Testis (tissue), 2 donors: ENCODE measurements at regions not wholly inside any gene's neighbourhood (a gene's known extent, or its start where the extent isn't known, plus 50 kb on each side); places are given as distances from the start of the nearest gene placed in this dataset.

Experiments used
- POLR2A ChIP-seq: fragments of 450-650 bp; IDR thresholded peaks from one replicate; pipeline ENCODE4 v1.6.1; 2017; ENCODE audit warnings: antibody characterized with exemption, mild to moderate bottlenecking, moderate library complexity
- TF ChIP-seq, protein P1 (sequence below), 3 experiments: fragments of 450-650 bp in 2 of 3; fragments of 200-600 bp in 1 of 3; sonication (generic) in 1 of 3; IDR thresholded peaks; one replicate each; pipeline ENCODE4 v1.5.1; 2016 to 2019; ENCODE audit warnings: antibody characterized with exemption in 3 of 3, mild to moderate bottlenecking in 2 of 3, moderate library complexity in 1 of 3

DNA sequence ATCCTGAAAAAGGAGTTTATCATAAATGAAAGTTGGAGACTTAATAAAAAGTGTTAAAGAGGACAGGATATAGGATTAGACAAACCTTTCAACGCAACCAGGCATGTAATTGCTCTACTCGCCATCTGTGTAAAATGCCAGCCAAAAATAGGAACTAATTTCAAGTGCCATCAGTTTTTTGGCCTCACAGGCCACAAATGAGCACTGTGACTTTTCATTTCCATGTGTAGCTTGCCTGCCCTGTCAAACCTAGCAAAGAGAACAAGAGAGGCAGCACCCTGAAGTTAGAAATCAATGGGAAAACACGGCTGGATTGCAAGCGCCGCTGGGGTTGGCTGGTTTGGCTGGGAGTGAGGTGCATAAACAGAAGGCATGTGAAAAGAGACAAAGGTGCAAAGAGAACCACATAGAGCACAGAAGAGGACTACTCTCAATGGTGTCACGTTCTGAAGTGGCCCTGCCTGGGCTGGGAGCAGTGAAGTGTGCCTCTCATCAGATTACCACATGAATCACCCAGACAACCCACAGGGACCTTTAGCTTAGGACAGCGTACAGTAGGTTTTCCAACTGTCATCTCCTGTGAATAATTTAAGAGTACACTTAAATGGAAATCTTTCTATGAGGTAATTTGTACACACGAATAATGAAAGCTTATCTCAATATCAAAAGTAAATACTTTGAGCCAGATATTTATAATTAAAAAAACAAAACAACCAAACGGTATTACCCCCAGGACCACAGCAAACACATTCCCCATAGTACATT is 78.0 kb upstream of the NHSL1 start:
- TF ChIP-seq, protein P1, sequence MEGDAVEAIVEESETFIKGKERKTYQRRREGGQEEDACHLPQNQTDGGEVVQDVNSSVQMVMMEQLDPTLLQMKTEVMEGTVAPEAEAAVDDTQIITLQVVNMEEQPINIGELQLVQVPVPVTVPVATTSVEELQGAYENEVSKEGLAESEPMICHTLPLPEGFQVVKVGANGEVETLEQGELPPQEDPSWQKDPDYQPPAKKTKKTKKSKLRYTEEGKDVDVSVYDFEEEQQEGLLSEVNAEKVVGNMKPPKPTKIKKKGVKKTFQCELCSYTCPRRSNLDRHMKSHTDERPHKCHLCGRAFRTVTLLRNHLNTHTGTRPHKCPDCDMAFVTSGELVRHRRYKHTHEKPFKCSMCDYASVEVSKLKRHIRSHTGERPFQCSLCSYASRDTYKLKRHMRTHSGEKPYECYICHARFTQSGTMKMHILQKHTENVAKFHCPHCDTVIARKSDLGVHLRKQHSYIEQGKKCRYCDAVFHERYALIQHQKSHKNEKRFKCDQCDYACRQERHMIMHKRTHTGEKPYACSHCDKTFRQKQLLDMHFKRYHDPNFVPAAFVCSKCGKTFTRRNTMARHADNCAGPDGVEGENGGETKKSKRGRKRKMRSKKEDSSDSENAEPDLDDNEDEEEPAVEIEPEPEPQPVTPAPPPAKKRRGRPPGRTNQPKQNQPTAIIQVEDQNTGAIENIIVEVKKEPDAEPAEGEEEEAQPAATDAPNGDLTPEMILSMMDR (IDR thresholded peaks at IDR 0.05) = no peak
- TF ChIP-seq POLR2A = no peak
